DND-41 (cell line): ENCODE measurements at regions not wholly inside any gene's neighbourhood (a gene's known extent, or its start where the extent isn't known, plus 50 kb on each side); places are given as distances from the start of the nearest gene placed in this dataset.

ENCODE experiments used
- CTCF ChIP-seq: IDR thresholded peaks from 2 replicates; pipeline ENCODE4 v1.5.1; 2012; ENCODE audit warnings: borderline replicate concordance, low read length, moderate library complexity, mild to moderate bottlenecking; ENCODE audit not compliant: poor library complexity, severe bottlenecking; ENCODE audit errors: extremely low read depth
- EZH2 ChIP-seq: IDR thresholded peaks from 3 replicates; pipeline ENCODE4 v1.6.1; 2012; ENCODE audit warnings: borderline replicate concordance, low read depth, mild to moderate bottlenecking, moderate library complexity, low read length, inconsistent platforms; ENCODE audit not compliant: severe bottlenecking

- TF ChIP-seq EZH2 (no peak), CTCF (no peak)
Measured at GRCh38 chr1:43098200-43098599, 73.9 kb downstream of the EBNA1BP2 start.
